Stomach (tissue), 8 donors: ENCODE measurements at regions not wholly inside any gene's neighbourhood (a gene's known extent, or its start where the extent isn't known, plus 50 kb on each side); places are given as distances from the start of the nearest gene placed in this dataset.
A peak's percentile ranks its signal among the peaks of the same experiment; 100 is the strongest.

Experiments used
- DNase-seq, 2 donors: peaks; one replicate each; pipeline versions ENCODE4 v3.0.0 to v3.0.0-alpha.2; 2013 to 2019
- H3K27ac ChIP-seq, 5 donors: fragments of 200-600 bp in 4 of 5; sonication (generic) in 4 of 5; one replicate each; pipeline ENCODE4 v1.5.1; 2013 to 2019; ENCODE audit warnings: mild to moderate bottlenecking in 1 of 5, moderate library complexity in 1 of 5
- H3K27me3 ChIP-seq, 3 donors: fragments of 200-600 bp; sonication (generic); one replicate each; pipeline ENCODE4 v1.5.1; 2017 to 2019; ENCODE audit warnings: mixed run types in 1 of 3
- H3K36me3 ChIP-seq, 4 donors: fragments of 200-600 bp; sonication (generic); 1 replicate in 3 of 4; 2 replicates in 1 of 4; pipeline ENCODE4 v1.5.1; 2016 to 2019
- H3K4me1 ChIP-seq, 4 donors: fragments of 200-600 bp; sonication (generic); one replicate each; pipeline ENCODE4 v1.5.1; 2016 to 2019
- H3K4me3 ChIP-seq, 4 donors: fragments of 200-600 bp; sonication (generic) in 3 of 4; one replicate each; pipeline ENCODE4 v1.5.1; 2016 to 2019; ENCODE audit warnings: mild to moderate bottlenecking in 1 of 4
- H3K9me3 ChIP-seq, 4 donors: fragments of 200-600 bp; sonication (generic); one replicate each; pipeline ENCODE4 v1.5.1; 2016 to 2019
- EP300 ChIP-seq: sonication (generic); formaldehyde crosslinking; IDR thresholded peaks from one replicate; pipeline ENCODE4 v1.6.1; 2017; ENCODE audit warnings: antibody characterized with exemption
- POLR2A ChIP-seq, 4 donors: fragments of 450-650 bp; IDR thresholded peaks; one replicate each; pipeline ENCODE4 v1.6.1; 2016; ENCODE audit warnings: antibody characterized with exemption in 4 of 4, control low read depth in 2 of 4, mild to moderate bottlenecking in 1 of 4, moderate library complexity in 1 of 4
- POLR2AphosphoS5 ChIP-seq, 3 donors: sonication (generic); formaldehyde crosslinking; IDR thresholded peaks; one replicate each; pipeline ENCODE4 v1.6.1; 2016; ENCODE audit warnings: antibody characterized with exemption in 3 of 3
- WGBS, 5 donors: extraction: QIAGEN DNeasy Blood & Tissue Kit in 3 of 5; methylation state at CpG; one replicate each; pipeline versions ENCODE4 v1.1.5 to v1.1.7; 2013 to 2018; 5-methylcytosine and 5-hydroxymethylcytosine counted together
- intact Hi-C: fragments of 100-400 bp; cut with DNase I; formaldehyde crosslinking; loops from one replicate; pipeline ENCODE4 v1.15.1; 2023; ENCODE audit warnings: low total_unique reads
- TF ChIP-seq, protein P1 (sequence below), 7 experiments: fragments of 450-650 bp in 4 of 7; fragments of 200-600 bp in 3 of 7; sonication (generic) in 3 of 7; IDR thresholded peaks; one replicate each; pipeline ENCODE4 v1.5.1; 2016 to 2019; ENCODE audit warnings: antibody characterized with exemption in 7 of 7, control low read depth in 2 of 7, mild to moderate bottlenecking in 1 of 7
- donor health status: healthy with polysubstance abuse.
- donor health status: Bipolar disorder and iron deficiency.
- donor health status: healthy.

GRCh38 chr4:157728215-157728614, 444.6 kb downstream of the GASK1B start:
- no peak for TF ChIP-seq POLR2AphosphoS5 (IDR thresholded peaks at IDR 0.05)
- TF ChIP-seq POLR2A (IDR thresholded peaks at IDR 0.05): no peak
- TF ChIP-seq, protein P1, sequence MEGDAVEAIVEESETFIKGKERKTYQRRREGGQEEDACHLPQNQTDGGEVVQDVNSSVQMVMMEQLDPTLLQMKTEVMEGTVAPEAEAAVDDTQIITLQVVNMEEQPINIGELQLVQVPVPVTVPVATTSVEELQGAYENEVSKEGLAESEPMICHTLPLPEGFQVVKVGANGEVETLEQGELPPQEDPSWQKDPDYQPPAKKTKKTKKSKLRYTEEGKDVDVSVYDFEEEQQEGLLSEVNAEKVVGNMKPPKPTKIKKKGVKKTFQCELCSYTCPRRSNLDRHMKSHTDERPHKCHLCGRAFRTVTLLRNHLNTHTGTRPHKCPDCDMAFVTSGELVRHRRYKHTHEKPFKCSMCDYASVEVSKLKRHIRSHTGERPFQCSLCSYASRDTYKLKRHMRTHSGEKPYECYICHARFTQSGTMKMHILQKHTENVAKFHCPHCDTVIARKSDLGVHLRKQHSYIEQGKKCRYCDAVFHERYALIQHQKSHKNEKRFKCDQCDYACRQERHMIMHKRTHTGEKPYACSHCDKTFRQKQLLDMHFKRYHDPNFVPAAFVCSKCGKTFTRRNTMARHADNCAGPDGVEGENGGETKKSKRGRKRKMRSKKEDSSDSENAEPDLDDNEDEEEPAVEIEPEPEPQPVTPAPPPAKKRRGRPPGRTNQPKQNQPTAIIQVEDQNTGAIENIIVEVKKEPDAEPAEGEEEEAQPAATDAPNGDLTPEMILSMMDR (IDR thresholded peaks at IDR 0.05): no peak
- TF ChIP-seq EP300: no peak
- 90 to 95% (median 92%) methylated on average over 3 of the region's 3 CpGs for WGBS, 5 donors
- no peaks in the 10 kb centered on the region for H3K27me3 ChIP-seq
- no peaks in the 10 kb centered on the region for H3K4me1 ChIP-seq
- H3K4me3 ChIP-seq: no peak overlapping the region
- intact Hi-C loops: no loop called here
- H3K9me3 ChIP-seq: peaks cover 0 to 3% (median 0%) of the 10 kb centered on the region in 4 donors
- no peaks in the 10 kb centered on the region for H3K36me3 ChIP-seq
- H3K27ac ChIP-seq: no peak overlapping the region
- DNase-seq: no peak

GRCh38 chr4:157727163-157727562, 445.7 kb downstream of the GASK1B start:
- Histone ChIP-seq H3K4me1 (no peaks in the 10 kb centered on the region), H3K4me3 (no peak overlapping the region), H3K36me3 (no peaks in the 10 kb centered on the region), H3K9me3 (peaks cover 0 to 3% (median 0%) of the 10 kb centered on the region in 4 donors), H3K27ac (no peak overlapping the region), H3K27me3 (no peaks in the 10 kb centered on the region)
- DNase-seq: no peak
- WGBS, 5 donors: 46 to 58% (median 55%) methylated on average over 2 of the region's 2 CpGs
- intact Hi-C loops: no loop called here
- TF ChIP-seq EP300: no peak
- no peak for TF ChIP-seq POLR2AphosphoS5 (IDR thresholded peaks at IDR 0.05)

GRCh38 chr4:157722146-157722545, 450.7 kb downstream of the GASK1B start:
- no peak overlapping the region for H3K27ac ChIP-seq

GRCh38 chr4:157713342-157713741, 459.5 kb downstream of the GASK1B start:
- TF ChIP-seq, protein P1 (IDR thresholded peaks at IDR 0.05): no peak
- no peaks in the 10 kb centered on the region for H3K9me3 ChIP-seq
- no peaks in the 10 kb centered on the region for H3K27me3 ChIP-seq
- no peak overlapping the region for H3K27ac ChIP-seq
- no peaks in the 10 kb centered on the region for H3K4me1 ChIP-seq
- intact Hi-C loops: no loop called here
- WGBS, 5 donors: 34 to 62% (median 48%) methylated on average over 4 of the region's 4 CpGs
- H3K4me3 ChIP-seq: no peak overlapping the region
- peak in 1 of 2 donors; percentile 31 for DNase-seq
- H3K36me3 ChIP-seq: no peaks in the 10 kb centered on the region

More at GRCh38 chr4:157722146-157722545, 450.7 kb downstream of the GASK1B start:
- Histone ChIP-seq H3K9me3 (peaks cover 0 to 3% (median 0%) of the 10 kb centered on the region in 4 donors), H3K27me3 (no peaks in the 10 kb centered on the region), H3K4me3 (no peak overlapping the region), H3K4me1 (no peaks in the 10 kb centered on the region), H3K36me3 (no peaks in the 10 kb centered on the region)
- intact Hi-C loops: no loop called here
- DNase-seq: no peak
- TF ChIP-seq POLR2AphosphoS5 (IDR thresholded peaks at IDR 0.05) (no peak), POLR2A (IDR thresholded peaks at IDR 0.05) (no peak), EP300 (no peak)
- TF ChIP-seq, protein P1 (IDR thresholded peaks at IDR 0.05): no peak

- H3K4me1 ChIP-seq: no peaks in the 10 kb centered on the region
- no peaks in the 10 kb centered on the region for H3K27me3 ChIP-seq
- H3K9me3 ChIP-seq: no peaks in the 10 kb centered on the region
- peak in 1 of 2 donors; percentile 30 for DNase-seq
- TF ChIP-seq, protein P1 (IDR thresholded peaks at IDR 0.05): no peak
- TF ChIP-seq EP300 (no peak), POLR2AphosphoS5 (IDR thresholded peaks at IDR 0.05) (no peak), POLR2A (IDR thresholded peaks at IDR 0.05) (no peak)
- intact Hi-C loops: no loop called here
- 43 to 69% (median 56%) methylated on average over 2 of the region's 2 CpGs for WGBS, 5 donors
- H3K4me3 ChIP-seq: no peak overlapping the region
- H3K27ac ChIP-seq: no peak overlapping the region
- H3K36me3 ChIP-seq: no peaks in the 10 kb centered on the region
These were observed 466.7 kb downstream of the GASK1B start for GRCh38 chr4:157706155-157706554.
